ENCODE measurements at regions not wholly inside any gene's neighbourhood (a gene's known extent, or its start where the extent isn't known, plus 50 kb on each side); places are given as distances from the start of the nearest gene placed in this dataset.

GRCh38 chr11:26276798-26277424 is 55.0 kb upstream of the ANO3 start:
- no peaks in the 10 kb centered on the region for H3K9me3 Mint-ChIP-seq
- peaks cover 9% of the 10 kb centered on the region for H3K4me1 Mint-ChIP-seq (ENCODE audit: unreplicated experiment)

GRCh38 chr11:26278354-26278753 is 53.6 kb upstream of the ANO3 start:
- Mint-ChIP-seq H3K9me3 (no peaks in the 10 kb centered on the region), H3K4me1 (ENCODE audit: unreplicated experiment) (peaks cover 9% of the 10 kb centered on the region)
- TF ChIP-seq CTCF (conservative IDR thresholded peaks at IDR 0.05) = no peak

More at GRCh38 chr11:26276798-26277424, 55.0 kb upstream of the ANO3 start:
- no peak for DNase-seq (ENCODE audit: extremely low spot score, unreplicated experiment)
- peak; percentile 98 for TF ChIP-seq CTCF (conservative IDR thresholded peaks at IDR 0.05)
- Mint-ChIP-seq H3K4me3 (no peak overlapping the region), H3K36me3 (no peaks in the 10 kb centered on the region), H3K27me3 (peaks cover 9% of the 10 kb centered on the region), H3K27ac (no peak overlapping the region)

More at GRCh38 chr11:26278354-26278753, 53.6 kb upstream of the ANO3 start:
- Mint-ChIP-seq H3K4me3 (no peak overlapping the region), H3K36me3 (no peaks in the 10 kb centered on the region), H3K27me3 (peaks cover 9% of the 10 kb centered on the region), H3K27ac (no peak overlapping the region)
- DNase-seq (ENCODE audit: extremely low spot score, unreplicated experiment) = no peak

All from type B pancreatic cell (in vitro differentiated cells).